HG02763 (cell line): ENCODE measurements at regions not wholly inside any gene's neighbourhood (a gene's known extent, or its start where the extent isn't known, plus 50 kb on each side); places are given as distances from the start of the nearest gene placed in this dataset.

Source experiments
- ATAC-seq: cut with Tn5 transposase; IDR thresholded peaks from one replicate; pipeline ENCODE4 v1.9.1; 2021; ENCODE audit warnings: mild to moderate bottlenecking, moderate library complexity; ENCODE audit not compliant: unreplicated experiment

- ATAC-seq: no peak
Observed at GRCh38 chr7:121466455-121466854, 70.3 kb upstream of the FAM3C start.

DNA sequence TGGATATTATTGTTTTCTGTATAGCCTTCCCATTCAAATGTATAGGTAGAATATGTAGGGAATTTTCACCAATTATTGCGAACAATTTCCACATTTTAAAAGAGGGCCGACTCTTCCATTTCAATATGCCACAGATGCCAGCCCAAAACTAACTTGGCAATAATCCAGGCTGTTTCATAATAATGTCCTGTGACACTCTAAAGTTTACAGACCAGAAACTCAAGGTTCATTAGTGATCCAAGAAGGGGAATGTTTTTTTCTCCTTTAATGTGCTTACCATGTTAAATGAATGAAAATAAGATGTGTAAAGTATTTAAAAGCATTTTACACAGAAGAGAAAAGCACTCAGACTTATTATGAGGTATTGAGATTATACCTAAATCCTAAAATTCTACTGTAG lies 63.0 kb upstream of the FAM3C start:
- ATAC-seq: no peak

GRCh38 chr7:121456785-121457359 lies 60.8 kb upstream of the FAM3C start:
- no peak for ATAC-seq

GRCh38 chr7:121456015-121456414 lies 59.9 kb upstream of the FAM3C start:
- no peak for ATAC-seq

DNA sequence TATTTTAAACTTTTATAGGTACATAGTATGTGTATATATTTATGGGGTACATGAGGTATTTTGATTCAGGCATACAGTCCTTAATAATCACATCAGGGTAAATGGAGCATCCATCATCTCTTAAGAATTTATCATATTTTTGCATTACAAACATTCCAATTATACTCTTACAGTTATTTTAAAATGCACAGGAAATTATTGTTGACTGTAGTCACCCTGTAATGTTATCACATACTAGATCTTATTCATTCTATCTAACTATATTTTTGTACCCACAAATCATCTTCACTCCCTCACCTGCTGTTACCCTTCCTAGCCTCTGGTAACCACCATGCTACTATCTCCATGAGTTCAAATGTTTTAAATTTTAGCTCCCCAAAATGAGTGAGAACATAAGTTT lies 56.3 kb upstream of the FAM3C start:
- no peak for ATAC-seq

- no peak for ATAC-seq
Observed at GRCh38 chr7:121451367-121452094, 55.4 kb upstream of the FAM3C start.

DNA sequence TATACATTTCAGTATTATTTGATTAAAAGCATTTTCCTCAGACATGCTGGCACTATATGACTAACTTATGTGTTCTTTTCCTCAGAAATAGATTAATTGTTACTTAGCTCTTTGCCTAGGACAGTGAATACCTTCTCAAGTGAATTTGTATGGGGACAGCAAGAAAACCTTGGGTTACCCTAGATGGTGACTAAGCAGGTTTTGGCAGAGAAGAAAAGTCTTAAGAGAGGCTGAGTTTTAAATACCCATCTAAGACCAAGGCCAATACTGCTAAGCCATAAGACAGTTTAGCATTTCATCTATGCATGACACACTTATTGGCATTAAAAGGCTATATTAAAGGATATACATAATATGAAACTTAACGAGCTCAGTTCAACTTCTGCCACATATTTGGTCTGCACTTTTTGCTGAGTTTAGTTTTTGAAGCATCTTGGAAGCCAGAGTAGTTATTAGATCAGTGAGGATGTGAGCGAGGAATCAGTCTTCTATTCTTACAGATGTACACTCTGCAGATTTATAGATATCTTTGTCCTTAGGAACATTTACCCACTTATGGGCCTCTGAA lies 54.6 kb upstream of the FAM3C start:
- no peak for ATAC-seq

DNA sequence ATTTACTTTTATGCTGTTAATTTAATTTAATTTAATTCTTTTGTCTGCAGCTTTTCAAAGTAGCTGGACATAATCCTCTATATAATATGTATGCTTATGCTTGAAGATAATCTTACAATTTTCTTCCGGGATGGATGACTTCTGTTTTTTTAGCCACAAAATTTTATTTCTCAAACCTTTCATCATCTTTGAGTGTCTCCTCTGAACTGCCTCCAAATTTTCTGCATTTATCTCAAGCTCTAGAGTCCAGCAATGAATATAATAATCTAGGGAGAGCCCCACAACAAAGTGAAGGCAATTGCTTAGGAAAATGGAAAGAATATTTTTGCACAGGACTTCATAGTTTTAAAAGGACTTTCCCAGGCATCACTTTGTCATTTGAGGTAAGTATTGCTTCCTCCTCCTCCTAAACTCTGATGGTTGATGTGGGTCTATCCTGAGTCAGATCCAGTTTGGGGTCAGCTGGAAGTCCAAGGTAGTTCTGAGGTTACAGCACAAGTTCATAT lies 53.7 kb upstream of the FAM3C start:
- ATAC-seq: no peak

GRCh38 chr7:121449329-121449728 lies 53.2 kb upstream of the FAM3C start:
- no peak for ATAC-seq

GRCh38 chr7:121448429-121448828 lies 52.3 kb upstream of the FAM3C start:
- ATAC-seq: no peak

DNA sequence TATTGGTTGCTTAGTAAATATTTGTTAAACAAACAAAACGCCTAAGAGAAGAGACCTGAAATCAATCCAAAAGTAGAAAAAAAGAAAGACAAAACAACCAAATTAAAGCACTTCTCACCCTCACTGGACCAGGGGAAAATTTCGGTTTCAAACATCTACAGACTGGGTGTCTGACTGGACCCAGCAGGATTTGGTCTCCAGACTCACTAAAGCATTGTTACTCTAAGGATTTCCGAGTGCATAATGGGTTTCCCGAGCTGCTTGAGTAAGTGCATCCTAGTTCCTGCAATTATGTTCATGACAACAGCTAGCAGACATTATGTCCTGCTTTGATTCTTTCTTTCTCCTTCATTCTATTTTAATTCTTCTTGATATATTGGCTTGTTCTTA lies 51.8 kb upstream of the FAM3C start:
- ATAC-seq: no peak

DNA sequence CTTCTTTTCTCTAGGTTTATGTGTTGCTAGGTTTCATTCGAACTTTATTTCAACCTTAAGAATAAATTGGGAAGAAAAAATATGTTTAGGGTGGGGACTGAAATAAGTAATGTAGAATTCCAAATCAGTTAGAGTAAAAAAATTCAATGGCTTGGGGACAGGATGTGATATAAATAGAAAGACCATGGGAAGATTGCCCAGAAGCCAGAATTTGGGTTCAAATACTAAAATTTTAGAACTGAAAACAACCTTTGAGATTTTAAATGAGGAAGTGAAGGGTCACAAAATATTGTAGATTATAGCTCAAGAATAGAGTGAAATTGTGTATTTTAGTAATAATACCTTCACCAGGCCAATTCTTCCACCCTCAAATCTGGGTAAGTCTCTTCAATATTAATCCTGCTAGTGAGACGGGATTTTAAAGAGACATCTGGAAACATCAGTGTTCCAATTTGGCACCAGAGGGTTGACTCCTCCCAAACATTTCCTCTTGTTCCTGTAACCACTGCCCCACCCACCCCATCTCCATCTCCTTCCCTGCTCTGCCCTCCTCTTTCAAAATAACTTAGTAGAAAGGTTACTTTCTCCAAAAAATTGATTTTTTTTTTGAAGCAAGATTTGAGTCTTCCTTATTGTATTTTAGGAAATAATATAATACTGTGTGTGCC lies 51.3 kb upstream of the FAM3C start:
- no peak for ATAC-seq

DNA sequence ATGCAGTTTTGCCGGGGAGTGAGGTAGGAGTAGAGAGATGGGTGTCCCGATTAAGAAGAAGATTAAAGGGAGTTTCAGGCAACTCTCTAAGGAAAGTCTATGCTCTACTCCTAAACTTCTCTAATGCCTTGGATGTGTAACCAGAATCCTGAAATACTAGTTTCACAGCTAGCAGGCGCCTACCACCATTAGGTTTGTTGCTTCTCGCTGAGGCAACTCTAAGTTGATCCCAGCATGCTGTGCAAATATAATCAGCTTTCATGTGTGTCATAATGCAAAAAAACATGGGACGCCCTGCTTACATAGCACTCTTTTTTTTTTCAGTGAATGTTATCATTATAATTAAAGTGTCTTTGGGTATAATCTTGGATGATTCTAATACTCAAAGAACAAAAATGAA lies 50.4 kb upstream of the FAM3C start:
- ATAC-seq: no peak
